Astrocyte (in vitro differentiated cells and primary cell): ENCODE measurements at regions not wholly inside any gene's neighbourhood (a gene's known extent, or its start where the extent isn't known, plus 50 kb on each side); places are given as distances from the start of the nearest gene placed in this dataset.

Experiments used
- CTCF ChIP-seq: IDR thresholded peaks from 2 replicates; pipeline ENCODE4 v1.5.1; 2011; ENCODE audit warnings: low read depth, mild to moderate bottlenecking, inconsistent platforms, low read length, moderate library complexity; ENCODE audit not compliant: insufficient read depth
- EZH2 ChIP-seq: IDR thresholded peaks from 2 replicates; pipeline ENCODE4 v1.6.1; 2012; ENCODE audit warnings: mild to moderate bottlenecking, low read length, inconsistent platforms; ENCODE audit not compliant: insufficient read depth

- no peak for TF ChIP-seq CTCF
- no peak for TF ChIP-seq EZH2
Measured at GRCh38 chr1:72636631-72637030, 354.3 kb upstream of the NEGR1 start.
